ENCODE measurements at regions not wholly inside any gene's neighbourhood (a gene's known extent, or its start where the extent isn't known, plus 50 kb on each side); places are given as distances from the start of the nearest gene placed in this dataset.
"Not testable (repeated sequence)": the region's sequence is repeated elsewhere in the genome, so short reads cannot be mapped to it uniquely, and the experiment has no call there.

DNA sequence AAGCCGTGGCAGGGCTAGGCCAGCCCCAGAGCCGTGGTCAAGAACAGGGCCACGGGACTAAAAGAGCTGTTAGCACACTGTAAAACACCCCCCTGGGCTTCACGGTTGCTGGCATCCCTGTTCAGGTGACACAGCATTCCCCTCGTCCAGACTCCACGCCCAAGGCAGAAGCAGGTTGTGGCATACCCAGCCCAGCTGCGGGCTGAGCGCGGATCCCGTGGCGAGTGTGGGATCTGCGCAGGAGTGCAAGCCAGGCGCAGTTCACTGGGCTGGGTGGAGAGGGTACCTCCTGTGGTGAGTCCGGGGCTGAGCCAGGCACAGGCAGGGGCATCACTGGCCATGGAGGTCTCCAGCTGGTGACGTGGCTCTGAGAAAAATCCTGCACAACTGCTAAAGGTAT is 199.1 kb downstream of the FZD1 start:
- Mint-ChIP-seq H3K36me3 (ENCODE audit: low read depth) (no peaks in the 10 kb centered on the region), H3K27me3 (no peaks in the 10 kb centered on the region), H3K27ac (no peak overlapping the region), H3K4me3 (no peak overlapping the region), H3K9me3 (no peaks in the 10 kb centered on the region), H3K4me1 (no peaks in the 10 kb centered on the region)
- ChIA-PET POLR2A (no interaction called here), CTCF (no interaction called here)
- intact Hi-C loops (cut with micrococcal nuclease), result no loop called here
- TF ChIP-seq, protein P1, sequence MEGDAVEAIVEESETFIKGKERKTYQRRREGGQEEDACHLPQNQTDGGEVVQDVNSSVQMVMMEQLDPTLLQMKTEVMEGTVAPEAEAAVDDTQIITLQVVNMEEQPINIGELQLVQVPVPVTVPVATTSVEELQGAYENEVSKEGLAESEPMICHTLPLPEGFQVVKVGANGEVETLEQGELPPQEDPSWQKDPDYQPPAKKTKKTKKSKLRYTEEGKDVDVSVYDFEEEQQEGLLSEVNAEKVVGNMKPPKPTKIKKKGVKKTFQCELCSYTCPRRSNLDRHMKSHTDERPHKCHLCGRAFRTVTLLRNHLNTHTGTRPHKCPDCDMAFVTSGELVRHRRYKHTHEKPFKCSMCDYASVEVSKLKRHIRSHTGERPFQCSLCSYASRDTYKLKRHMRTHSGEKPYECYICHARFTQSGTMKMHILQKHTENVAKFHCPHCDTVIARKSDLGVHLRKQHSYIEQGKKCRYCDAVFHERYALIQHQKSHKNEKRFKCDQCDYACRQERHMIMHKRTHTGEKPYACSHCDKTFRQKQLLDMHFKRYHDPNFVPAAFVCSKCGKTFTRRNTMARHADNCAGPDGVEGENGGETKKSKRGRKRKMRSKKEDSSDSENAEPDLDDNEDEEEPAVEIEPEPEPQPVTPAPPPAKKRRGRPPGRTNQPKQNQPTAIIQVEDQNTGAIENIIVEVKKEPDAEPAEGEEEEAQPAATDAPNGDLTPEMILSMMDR (IDR thresholded peaks at IDR 0.05), result no peak
- no peak for DNase-seq
- ATAC-seq (ENCODE audit: low read depth), result no peak

GRCh38 chr7:91465595-91466061 is 201.4 kb downstream of the FZD1 start:
- Mint-ChIP-seq H3K27me3 (no peaks in the 10 kb centered on the region), H3K27ac (no peak overlapping the region), H3K9me3 (no peaks in the 10 kb centered on the region), H3K4me1 (no peaks in the 10 kb centered on the region), H3K4me3 (no peak overlapping the region), H3K36me3 (ENCODE audit: low read depth) (no peaks in the 10 kb centered on the region)
- intact Hi-C loops (cut with micrococcal nuclease), result no loop called here
- ChIA-PET CTCF (no interaction called here), POLR2A (no interaction called here)
- no peak for ATAC-seq (ENCODE audit: low read depth)
- TF ChIP-seq, protein P1 (IDR thresholded peaks at IDR 0.05), result no peak
- DNase-seq, result no peak

DNA sequence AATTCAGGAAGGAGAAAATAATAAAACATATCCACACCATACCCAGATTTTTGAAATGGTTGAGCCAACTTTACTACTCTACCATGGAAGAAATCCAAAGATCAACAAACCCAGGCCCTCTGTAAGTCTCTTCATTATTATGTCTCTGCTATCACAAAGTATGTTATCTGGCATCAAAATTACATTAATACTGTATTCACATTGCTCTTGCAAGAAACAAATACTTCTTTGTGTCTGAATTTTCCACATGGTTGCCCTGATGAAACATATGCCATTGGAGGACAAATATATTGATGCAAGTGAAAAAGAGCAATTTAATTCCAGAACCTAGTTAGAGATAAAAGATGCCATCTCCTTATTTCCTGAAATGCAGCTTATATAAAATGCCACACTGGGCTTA is 204.0 kb downstream of the FZD1 start:
- ATAC-seq (ENCODE audit: low read depth) (no peak), DNase-seq (no peak)
- Mint-ChIP-seq H3K36me3 (ENCODE audit: low read depth) (no peaks in the 10 kb centered on the region), H3K4me1 (no peaks in the 10 kb centered on the region), H3K9me3 (peaks cover 6% of the 10 kb centered on the region), H3K27me3 (no peaks in the 10 kb centered on the region), H3K4me3 (no peak overlapping the region), H3K27ac (no peak overlapping the region)
- TF ChIP-seq, protein P1 (IDR thresholded peaks at IDR 0.05), result no peak
- ChIA-PET CTCF (no interaction called here), POLR2A (no interaction called here)
- intact Hi-C loops (cut with micrococcal nuclease), result no loop called here

DNA sequence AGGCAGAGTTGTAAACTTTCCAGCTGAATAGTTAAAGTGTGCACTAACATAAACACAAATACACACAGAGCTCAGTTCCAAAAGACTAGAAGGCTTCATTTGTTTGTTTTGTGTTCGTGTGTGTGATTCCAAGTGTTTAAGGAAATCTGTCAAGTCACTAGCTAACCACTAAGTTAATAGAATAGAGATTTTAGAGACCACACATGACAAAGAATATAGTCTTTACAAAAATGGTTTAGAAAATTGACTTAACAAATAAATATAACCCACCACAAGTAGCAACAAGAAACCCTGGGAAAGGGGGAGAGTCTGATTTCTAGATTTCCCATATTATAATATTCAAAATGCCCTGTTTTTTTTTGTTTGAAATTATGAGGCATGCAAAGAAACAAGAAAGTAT is 209.4 kb downstream of the FZD1 start:
- no peaks in the 10 kb centered on the region for H3K4me1 Mint-ChIP-seq
- H3K4me3 Mint-ChIP-seq, result no peak overlapping the region
- ChIA-PET POLR2A (no interaction called here), CTCF (no interaction called here)
- no peak overlapping the region for H3K27ac Mint-ChIP-seq
- intact Hi-C loops (cut with micrococcal nuclease), result no loop called here
- H3K27me3 Mint-ChIP-seq, result no peaks in the 10 kb centered on the region
- ATAC-seq (ENCODE audit: low read depth) (no peak), DNase-seq (no peak)
- H3K9me3 Mint-ChIP-seq, result peaks cover 13% of the 10 kb centered on the region
- H3K36me3 Mint-ChIP-seq (ENCODE audit: low read depth), result no peaks in the 10 kb centered on the region
- TF ChIP-seq, protein P1 (IDR thresholded peaks at IDR 0.05), result no peak

GRCh38 chr7:91474074-91474473 is 209.8 kb downstream of the FZD1 start:
- ChIA-PET CTCF (no interaction called here), POLR2A (no interaction called here)
- Mint-ChIP-seq H3K4me3 (no peak overlapping the region), H3K27me3 (no peaks in the 10 kb centered on the region), H3K27ac (no peak overlapping the region), H3K4me1 (no peaks in the 10 kb centered on the region), H3K36me3 (ENCODE audit: low read depth) (no peaks in the 10 kb centered on the region), H3K9me3 (peaks cover 13% of the 10 kb centered on the region)
- ATAC-seq (ENCODE audit: low read depth) (no peak), DNase-seq (no peak)
- TF ChIP-seq, protein P1 (IDR thresholded peaks at IDR 0.05), result no peak
- intact Hi-C loops (cut with micrococcal nuclease), result no loop called here

DNA sequence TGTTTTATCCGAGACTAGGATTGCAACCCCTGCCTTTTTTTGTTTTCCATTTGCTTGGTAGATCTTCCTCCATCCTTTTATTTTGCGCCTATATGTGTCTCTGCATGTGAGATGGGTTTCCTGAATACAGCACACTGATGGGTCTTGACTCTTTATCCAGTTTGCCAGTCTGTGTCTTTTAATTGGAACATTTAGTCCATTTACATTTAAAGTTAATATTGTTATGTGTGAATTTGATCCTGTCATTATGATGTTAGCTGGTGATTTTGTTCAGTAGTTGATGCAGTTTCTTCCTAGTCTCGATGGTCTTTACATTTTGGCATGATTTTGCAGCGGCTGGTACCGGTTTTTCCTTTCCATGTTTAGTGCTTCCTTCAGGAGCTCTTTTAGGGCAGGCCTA is 216.2 kb downstream of the FZD1 start:
- H3K36me3 Mint-ChIP-seq (ENCODE audit: low read depth); H3K9me3 Mint-ChIP-seq; intact Hi-C loops (cut with micrococcal nuclease); CTCF ChIA-PET; ATAC-seq (ENCODE audit: low read depth); H3K27me3 Mint-ChIP-seq; H3K4me1 Mint-ChIP-seq; H3K27ac Mint-ChIP-seq; POLR2A ChIA-PET; H3K4me3 Mint-ChIP-seq; DNase-seq: not testable (repeated sequence)
